ENCODE measurements at regions not wholly inside any gene's neighbourhood (a gene's known extent, or its start where the extent isn't known, plus 50 kb on each side); places are given as distances from the start of the nearest gene placed in this dataset.

DNA sequence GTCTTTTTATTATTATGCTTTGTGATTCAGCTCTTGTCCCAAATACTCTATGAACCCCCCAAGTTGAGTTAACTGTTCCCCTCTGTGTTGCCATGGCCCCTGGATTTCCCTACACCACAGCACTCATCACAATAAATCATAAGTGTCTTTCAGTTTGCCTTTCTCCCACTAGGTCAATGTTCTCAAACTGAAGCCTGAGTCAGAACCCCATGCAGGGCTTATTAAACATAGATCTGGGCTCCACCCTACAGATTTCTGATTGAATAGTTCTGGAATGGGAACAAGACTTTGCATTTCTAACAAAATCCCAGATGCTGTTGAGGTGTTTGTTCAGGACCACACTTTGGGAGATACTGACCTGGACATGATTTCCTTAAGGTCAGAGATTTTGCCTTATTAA is 199.4 kb downstream of the TBX5 start:
- Mint-ChIP-seq H3K4me3 (no peak overlapping the region), H3K27me3 (ENCODE audit: low read depth, poor library complexity) (peaks cover 69% of the 10 kb centered on the region), H3K36me3 (ENCODE audit: low read depth) (no peaks in the 10 kb centered on the region), H3K9me3 (no peaks in the 10 kb centered on the region), H3K27ac (no peak overlapping the region), H3K4me1 (no peaks in the 10 kb centered on the region)
- no peak for DNase-seq
- TF ChIP-seq, protein P1, sequence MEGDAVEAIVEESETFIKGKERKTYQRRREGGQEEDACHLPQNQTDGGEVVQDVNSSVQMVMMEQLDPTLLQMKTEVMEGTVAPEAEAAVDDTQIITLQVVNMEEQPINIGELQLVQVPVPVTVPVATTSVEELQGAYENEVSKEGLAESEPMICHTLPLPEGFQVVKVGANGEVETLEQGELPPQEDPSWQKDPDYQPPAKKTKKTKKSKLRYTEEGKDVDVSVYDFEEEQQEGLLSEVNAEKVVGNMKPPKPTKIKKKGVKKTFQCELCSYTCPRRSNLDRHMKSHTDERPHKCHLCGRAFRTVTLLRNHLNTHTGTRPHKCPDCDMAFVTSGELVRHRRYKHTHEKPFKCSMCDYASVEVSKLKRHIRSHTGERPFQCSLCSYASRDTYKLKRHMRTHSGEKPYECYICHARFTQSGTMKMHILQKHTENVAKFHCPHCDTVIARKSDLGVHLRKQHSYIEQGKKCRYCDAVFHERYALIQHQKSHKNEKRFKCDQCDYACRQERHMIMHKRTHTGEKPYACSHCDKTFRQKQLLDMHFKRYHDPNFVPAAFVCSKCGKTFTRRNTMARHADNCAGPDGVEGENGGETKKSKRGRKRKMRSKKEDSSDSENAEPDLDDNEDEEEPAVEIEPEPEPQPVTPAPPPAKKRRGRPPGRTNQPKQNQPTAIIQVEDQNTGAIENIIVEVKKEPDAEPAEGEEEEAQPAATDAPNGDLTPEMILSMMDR (IDR thresholded peaks at IDR 0.05) = no peak

DNA sequence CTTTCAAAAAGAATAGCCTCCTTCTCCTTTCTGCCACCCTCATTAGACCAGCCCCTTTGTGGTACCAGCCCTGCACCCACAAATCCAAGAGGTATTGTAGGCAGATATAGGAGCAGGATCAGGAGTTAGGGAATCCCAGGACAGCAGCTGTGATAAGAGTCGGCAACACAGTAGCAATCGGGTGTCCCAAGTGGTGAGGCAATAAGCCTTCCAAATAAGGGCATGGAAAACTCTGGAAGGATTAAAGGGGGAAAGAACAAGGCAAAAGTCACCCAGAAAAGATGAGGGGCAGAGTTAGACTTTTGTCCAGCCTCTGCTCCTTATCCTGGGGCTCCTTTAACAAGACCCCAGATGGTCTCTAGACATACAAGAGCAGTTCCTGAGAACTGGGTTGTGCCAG is 204.2 kb downstream of the TBX5 start:
- TF ChIP-seq, protein P1 (IDR thresholded peaks at IDR 0.05) = no peak
- no peak overlapping the region for H3K4me3 Mint-ChIP-seq
- no peaks in the 10 kb centered on the region for H3K4me1 Mint-ChIP-seq
- no peaks in the 10 kb centered on the region for H3K36me3 Mint-ChIP-seq (ENCODE audit: low read depth)
- H3K27me3 Mint-ChIP-seq (ENCODE audit: low read depth, poor library complexity) = peaks cover 64% of the 10 kb centered on the region
- DNase-seq = no peak
- H3K9me3 Mint-ChIP-seq = peaks cover 22% of the 10 kb centered on the region
- H3K27ac Mint-ChIP-seq = no peak overlapping the region

DNA sequence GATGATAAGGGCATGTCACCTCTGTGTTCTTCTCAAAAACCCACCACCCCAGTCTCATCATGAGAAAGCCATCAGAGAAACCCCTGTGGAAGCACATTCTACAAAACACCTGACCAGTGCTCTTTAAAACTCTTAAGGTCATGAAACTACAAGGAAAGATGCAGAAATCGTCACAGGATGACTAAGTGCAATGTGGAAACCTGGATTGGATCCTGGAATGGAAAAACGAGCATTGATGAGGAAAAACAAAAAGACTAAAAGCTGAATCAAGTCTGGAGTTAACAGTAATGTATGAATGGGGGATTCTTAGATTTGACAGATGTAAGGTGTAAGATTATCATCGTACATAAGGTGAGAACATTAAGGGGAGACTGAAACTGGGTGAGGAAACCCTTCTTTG is 211.0 kb downstream of the TBX5 start:
- Mint-ChIP-seq H3K4me1 (no peaks in the 10 kb centered on the region), H3K36me3 (ENCODE audit: low read depth) (no peaks in the 10 kb centered on the region), H3K9me3 (peaks cover 23% of the 10 kb centered on the region), H3K27me3 (ENCODE audit: low read depth, poor library complexity) (peaks cover 73% of the 10 kb centered on the region), H3K27ac (no peak overlapping the region), H3K4me3 (no peak overlapping the region)
- DNase-seq = no peak
- TF ChIP-seq, protein P1 (IDR thresholded peaks at IDR 0.05) = no peak

DNA sequence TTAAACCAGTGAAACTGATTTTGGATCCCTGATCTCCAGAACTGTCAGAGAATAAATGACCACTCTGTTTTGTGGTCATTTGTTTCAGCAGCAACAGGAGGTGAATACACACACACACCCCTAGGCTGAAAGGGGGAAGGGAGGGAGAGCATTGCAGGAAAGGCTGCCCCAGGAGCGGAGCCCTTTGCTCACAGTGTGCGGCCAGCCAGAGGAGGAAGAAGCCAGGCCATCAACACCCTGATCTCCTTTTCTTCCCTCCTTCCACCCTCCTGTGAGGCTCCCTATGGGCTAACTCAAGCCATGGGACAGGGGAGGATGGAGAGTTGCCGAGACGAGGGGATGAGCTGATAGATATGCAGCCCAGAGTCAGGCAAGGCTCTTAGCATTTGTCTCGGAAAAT is 211.9 kb downstream of the TBX5 start:
- H3K27me3 Mint-ChIP-seq (ENCODE audit: low read depth, poor library complexity) = peaks cover 74% of the 10 kb centered on the region
- peaks cover 17% of the 10 kb centered on the region for H3K9me3 Mint-ChIP-seq
- DNase-seq = no peak

DNA sequence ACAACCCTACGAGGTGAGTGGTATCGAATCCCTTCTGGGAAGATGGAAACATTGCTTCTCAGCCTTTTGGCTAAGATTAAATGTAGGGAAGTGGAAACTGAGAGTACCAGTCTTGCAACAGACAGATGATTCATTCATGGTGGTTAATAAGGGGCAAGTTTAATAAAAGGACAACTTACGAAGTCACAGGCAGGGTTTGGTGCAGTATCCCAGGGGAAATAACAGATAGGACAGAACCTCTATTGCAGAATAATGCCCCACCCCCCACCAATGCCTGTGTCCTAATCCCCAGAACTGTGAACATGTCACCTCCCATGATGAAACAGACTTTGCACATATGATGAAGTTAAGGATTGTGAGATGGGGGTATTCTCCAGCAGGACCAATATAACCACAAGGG is 212.5 kb downstream of the TBX5 start:
- no peaks in the 10 kb centered on the region for H3K4me1 Mint-ChIP-seq
- H3K27me3 Mint-ChIP-seq (ENCODE audit: low read depth, poor library complexity) = peaks cover 77% of the 10 kb centered on the region
- TF ChIP-seq, protein P1 (IDR thresholded peaks at IDR 0.05) = no peak
- no peak overlapping the region for H3K27ac Mint-ChIP-seq
- peaks cover 11% of the 10 kb centered on the region for H3K9me3 Mint-ChIP-seq
- DNase-seq = no peak
- no peak overlapping the region for H3K4me3 Mint-ChIP-seq
- no peaks in the 10 kb centered on the region for H3K36me3 Mint-ChIP-seq (ENCODE audit: low read depth)

More for the DNA sequence above, 211.9 kb downstream of the TBX5 start:
- H3K4me3 Mint-ChIP-seq = no peak overlapping the region
- no peak overlapping the region for H3K27ac Mint-ChIP-seq
- no peaks in the 10 kb centered on the region for H3K4me1 Mint-ChIP-seq
- H3K36me3 Mint-ChIP-seq (ENCODE audit: low read depth) = no peaks in the 10 kb centered on the region
- TF ChIP-seq, protein P1 (IDR thresholded peaks at IDR 0.05) = no peak

DNA sequence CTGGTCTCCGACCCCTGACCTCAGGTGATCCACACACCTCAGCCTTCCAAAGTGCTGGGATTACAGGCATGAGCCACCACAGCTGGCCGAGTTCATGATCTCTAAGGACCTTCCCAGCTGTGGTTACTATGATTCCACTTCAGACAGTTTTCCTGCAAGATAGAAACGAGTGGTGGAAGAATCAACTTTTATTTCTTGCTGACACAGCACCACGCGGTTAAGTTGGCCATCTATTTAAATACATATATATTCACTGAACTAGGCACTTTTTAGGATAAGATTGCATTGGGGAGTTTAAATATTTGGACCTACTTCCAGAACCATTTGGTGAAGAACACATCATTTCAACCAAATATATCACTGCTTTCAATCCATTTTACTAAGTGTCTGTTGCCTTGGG is 213.4 kb downstream of the TBX5 start:
- TF ChIP-seq, protein P1 (IDR thresholded peaks at IDR 0.05) = no peak
- no peak overlapping the region for H3K4me3 Mint-ChIP-seq
- H3K36me3 Mint-ChIP-seq (ENCODE audit: low read depth) = no peaks in the 10 kb centered on the region
- DNase-seq = no peak
- H3K4me1 Mint-ChIP-seq = no peaks in the 10 kb centered on the region
- H3K27ac Mint-ChIP-seq = no peak overlapping the region
- peaks cover 6% of the 10 kb centered on the region for H3K9me3 Mint-ChIP-seq
- peaks cover 84% of the 10 kb centered on the region for H3K27me3 Mint-ChIP-seq (ENCODE audit: low read depth, poor library complexity)
